Non-pigmented ciliary epithelial cell (primary cell): ENCODE measurements at regions not wholly inside any gene's neighbourhood (a gene's known extent, or its start where the extent isn't known, plus 50 kb on each side); places are given as distances from the start of the nearest gene placed in this dataset.
A peak's percentile ranks its signal among the peaks of the same experiment; 100 is the strongest.

ENCODE experiments used
- DNase-seq: peaks from one replicate; pipeline ENCODE4 v3.0.0-alpha.2; 2010; ENCODE audit warnings: low read depth

DNA sequence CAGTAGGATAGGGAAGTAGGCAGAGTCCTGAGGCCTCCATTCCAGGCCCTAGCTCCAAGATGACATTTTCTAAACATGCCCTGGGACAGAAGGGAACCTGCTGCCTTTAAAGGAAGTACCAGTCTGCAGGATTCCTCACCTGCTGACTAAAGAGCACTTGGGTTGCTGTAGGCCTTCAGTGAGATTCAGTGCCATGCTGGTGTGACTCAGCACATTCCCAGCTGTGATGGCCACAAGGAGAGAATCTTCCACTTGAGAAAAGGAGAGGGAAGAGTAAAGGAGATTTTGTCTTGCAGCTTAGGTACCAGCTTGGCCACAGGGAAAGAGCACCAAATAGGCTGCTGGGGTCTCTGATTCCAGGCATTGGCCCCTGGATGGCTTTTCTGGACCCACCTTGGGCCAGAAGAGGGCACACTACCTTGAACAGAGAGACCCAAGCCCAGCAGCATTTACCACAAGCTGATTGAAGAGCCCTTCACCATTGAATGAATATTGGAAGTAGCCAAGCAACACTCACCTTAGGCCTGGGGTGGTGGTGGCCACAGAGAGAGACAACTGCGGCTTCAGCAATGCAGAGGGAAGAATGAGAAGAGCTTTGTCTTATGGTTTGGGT lies 498.3 kb downstream of the KCNH5 start:
- no peak for DNase-seq

GRCh38 chr14:62557416-62557815 lies 487.8 kb downstream of the KCNH5 start:
- no peak for DNase-seq

GRCh38 chr14:62558451-62558850 lies 486.8 kb downstream of the KCNH5 start:
- no peak for DNase-seq

DNA sequence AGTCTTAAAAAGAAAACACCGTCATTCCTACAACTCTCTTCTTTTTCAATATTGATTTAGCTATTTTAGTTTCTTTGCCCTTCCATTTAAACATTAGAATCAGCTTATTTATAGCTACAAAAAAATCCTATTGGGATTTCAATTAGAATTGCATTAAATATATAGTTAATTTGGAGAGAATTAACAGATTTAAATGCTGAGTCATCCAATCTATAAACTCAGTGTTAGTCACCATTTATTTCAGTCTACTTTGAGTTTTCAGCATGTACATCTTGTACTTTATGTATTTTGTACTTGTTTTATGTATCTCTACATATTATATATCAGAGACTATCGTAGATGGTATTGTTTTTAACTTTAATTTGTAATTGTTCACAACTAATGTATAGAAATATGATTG lies 460.0 kb downstream of the KCNH5 start:
- DNase-seq, result no peak

DNA sequence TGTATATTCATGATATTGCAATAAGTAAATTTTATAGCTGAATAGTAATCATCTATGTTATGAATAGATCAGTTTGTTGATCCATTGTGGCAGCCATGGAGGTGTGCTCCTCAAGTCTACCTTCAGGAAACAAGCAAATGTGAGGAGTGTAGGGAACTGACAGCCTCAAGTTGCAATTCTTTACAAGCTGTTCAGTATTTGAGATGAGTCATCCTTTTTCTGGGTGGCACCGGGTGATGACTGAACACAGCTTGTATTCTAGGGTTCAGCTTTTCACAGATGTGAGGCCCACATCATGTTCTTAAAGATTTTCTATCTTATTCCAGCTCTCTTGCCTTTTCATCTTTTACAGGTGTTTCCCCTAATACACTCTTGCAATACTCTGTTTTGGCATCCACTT lies 452.4 kb downstream of the KCNH5 start:
- DNase-seq, result no peak

DNA sequence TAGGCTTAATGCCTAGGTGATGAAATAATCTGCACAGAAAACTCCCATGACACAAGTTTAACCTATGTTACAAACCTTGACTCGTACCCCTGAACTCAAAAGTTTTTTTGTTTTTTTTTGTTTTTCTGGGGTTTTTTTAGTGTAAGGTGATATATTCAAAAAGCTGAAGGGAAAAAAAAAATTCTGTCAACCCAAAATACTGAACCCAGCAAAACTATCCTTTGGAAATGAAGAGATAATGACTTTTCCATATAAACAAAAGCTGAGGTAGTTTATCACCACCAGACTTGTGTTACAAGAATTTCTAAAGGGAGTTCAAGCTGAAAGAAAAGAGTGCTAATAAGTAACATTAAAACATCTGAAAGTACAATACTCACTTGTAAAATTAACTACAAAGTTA lies 448.1 kb downstream of the KCNH5 start:
- no peak for DNase-seq

DNA sequence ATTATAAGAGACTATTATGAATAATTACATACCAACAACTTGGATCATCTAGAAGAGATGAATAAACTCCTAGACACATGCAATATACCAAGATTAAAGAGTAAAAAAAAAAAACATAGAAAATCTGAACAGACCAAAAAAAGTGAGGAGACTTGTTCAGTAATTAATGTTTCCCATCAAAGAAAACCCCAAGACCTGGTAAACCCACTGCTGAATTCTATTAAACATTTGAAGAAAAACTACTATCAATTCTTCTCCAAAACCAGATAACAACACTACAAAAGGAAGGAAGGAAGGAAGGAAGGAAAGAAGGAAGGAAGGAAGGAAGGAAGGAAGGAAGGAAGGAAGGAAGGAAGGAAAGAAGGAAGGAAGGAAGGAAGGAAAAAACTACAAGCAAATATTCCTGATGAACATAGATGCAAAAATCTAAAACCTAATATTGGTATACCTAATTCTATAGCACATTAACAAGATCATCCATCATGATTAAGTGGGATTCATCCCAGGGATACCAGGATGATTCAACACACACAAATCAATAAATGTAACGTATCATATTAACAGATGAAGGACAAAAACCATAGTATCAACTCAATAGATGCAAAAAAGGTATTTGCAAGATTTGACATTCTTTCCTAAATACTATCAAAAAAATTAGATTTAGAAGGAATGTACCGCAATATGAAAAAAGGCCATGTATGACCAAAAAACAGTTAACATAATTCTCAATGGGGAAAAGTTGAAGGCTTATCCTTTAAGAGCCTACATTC lies 445.5 kb downstream of the KCNH5 start:
- no peak for DNase-seq

DNA sequence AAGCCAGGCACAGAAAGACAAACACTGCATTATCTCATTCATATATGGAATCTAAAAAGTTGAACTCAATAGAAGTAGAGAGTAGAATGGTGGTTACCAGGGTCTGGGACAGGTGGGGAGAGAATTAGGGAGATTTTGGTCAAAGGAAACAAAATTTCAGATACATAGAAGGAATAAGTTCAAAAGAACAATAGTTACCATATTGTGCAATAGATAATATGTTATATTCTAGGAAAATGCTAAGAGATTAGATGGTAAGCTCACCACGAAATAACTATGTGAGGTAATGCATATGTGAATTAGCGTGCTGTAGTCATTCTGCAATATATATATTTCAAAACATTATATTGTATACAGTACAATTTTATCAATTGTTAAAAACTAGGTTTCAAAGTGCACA lies 442.5 kb downstream of the KCNH5 start:
- DNase-seq, result no peak

DNA sequence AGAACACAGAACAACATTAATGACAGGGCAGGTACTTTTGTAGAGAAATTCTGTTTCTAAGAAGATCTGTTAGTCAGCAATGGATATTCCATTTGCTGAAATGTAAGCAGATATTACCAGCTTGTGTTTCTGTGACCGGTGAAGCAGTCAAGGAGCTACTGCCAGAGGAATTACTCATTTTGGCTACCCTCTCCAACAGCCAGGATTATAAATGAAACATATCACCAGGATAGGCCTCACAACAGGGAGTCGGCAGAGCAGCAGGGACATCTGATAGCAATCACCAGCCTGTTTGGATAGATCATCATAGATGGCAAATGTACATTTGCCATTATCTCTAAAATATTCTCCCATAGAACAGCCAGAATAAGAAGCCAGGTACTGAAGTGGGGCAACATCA lies 440.7 kb downstream of the KCNH5 start:
- no peak for DNase-seq

DNA sequence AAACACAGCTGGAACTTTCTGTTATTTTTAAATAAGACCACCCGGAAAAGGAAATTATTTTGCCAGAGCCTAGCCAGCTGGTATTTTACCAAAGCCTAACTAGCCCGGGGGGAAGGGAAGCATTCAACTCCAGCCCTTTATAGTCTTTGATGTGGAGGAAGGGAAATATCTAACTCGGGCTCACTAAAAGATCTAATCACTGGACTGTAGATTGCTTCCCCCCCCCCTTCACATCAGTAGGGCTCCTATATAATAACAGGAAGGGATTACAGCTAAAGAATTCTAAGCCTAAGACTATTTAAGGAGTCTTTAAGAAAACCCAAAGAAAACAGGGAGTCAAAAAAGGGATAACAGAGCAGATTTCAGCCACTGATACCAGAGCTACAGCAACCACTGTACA lies 431.1 kb downstream of the KCNH5 start:
- no peak for DNase-seq

DNA sequence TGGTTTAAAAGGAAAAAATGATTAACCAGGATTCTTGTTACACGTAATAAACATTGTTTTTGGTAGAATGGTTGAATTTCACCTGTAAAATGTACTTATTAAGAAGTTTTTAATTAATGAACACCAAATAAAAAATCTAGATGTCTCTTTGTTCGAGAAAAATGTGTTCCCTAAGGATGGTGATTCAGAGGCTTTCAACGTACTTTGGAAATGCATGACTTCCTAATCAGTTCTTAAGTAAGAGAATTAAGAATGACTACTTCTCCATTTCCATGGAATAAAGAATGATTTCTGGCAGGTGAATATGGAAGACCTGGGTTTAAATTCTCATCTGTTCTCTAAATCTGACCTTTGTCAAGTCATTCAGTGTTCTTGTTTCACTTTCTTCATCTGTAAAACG lies 428.6 kb downstream of the KCNH5 start:
- no peak for DNase-seq

GRCh38 chr14:62626416-62626815 lies 418.8 kb downstream of the KCNH5 start:
- DNase-seq, result no peak

DNA sequence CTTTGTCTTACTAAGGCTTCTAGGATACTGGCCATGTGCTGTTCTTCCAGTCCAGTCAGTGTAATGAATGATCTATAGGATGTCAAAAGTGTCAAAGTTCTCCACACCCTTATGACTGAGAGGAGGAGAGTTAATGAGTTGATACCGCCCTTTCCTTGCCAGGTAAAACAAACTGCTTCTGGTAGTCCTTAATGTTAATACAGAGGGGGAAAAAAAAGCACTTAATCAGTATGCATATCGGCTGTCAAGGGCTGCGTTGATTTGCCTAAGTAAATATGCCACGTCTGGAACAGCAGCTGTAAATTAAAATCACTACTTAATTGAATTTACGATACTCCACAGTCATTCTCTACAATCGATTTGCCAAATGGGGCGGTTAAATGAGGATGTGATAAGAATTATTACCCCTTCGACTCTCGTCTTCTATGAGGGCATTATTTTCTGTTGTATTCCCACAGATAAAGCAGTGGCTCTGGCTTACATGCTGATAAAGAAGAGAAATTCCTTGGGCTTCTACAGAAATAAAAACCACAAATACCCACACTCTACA lies 416.0 kb downstream of the KCNH5 start:
- DNase-seq, result no peak

GRCh38 chr14:62631176-62631575 lies 414.1 kb downstream of the KCNH5 start:
- DNase-seq, result no peak

DNA sequence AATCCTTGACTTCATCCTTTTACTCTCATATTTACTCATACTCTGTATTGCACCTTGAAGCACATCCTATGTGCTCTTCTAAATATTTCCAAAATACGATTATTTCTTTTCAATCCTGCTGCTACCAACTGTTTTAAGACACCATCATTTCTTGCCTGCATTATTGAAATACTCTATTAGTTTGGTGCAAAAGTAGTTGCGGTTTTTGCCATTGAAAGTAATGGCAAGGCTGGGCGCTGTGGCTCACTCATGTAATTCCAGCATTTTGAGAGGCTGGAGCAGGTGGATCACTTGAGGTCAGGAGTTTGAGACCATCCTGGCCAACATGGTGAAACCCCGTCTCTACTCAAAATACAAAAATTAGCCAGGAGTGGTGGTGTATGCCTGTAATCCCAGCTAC lies 412.5 kb downstream of the KCNH5 start:
- DNase-seq, result no peak

GRCh38 chr14:62645649-62646048 lies 399.6 kb downstream of the KCNH5 start:
- DNase-seq, result peak; percentile 11
